Activated gamma-delta T cell (primary cell): ENCODE measurements at regions not wholly inside any gene's neighbourhood (a gene's known extent, or its start where the extent isn't known, plus 50 kb on each side); places are given as distances from the start of the nearest gene placed in this dataset.

ENCODE experiments used
- DNase-seq: peaks from one replicate; lab custom pipeline; 2025; lab: John Stamatoyannopoulos, UW

DNA sequence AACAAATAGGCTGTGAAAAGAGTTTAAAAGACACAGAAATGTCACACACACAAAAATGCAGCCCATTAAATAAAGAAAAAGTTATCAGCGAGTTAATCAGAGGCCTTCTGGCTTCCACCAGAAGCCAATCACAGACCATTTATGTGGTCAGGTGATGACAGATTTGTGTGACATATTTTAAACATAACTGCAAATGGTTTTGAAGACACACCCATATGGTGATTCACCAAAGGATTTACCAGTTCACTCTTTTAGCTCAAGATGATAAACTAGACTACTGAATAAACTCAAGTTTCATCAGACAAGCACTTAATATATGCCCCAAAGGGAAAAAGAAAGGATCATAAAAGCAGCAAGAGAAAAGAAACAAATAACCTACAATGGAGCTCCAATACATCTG, 181.2 kb downstream of the SPANXN4 start:
- no peak for DNase-seq

DNA sequence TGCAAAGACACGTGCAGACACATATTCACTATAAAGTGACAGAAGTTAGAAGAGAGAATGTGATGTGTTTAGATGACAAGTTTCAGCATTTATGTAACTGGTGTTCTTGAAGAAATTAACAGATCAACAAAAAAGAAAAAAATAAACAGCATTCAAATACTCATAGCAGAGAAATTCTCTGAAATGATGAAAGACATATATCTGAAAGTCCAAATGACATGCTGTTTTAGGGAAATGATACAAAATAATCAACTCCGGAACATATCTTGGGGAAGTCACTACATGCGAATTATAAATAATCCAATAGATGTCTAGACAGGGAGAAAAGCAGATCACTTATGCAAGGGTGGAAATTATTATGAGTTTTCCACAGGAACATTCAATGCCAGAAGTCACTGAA, 146.0 kb downstream of the SPANXN4 start:
- DNase-seq, result no peak

DNA sequence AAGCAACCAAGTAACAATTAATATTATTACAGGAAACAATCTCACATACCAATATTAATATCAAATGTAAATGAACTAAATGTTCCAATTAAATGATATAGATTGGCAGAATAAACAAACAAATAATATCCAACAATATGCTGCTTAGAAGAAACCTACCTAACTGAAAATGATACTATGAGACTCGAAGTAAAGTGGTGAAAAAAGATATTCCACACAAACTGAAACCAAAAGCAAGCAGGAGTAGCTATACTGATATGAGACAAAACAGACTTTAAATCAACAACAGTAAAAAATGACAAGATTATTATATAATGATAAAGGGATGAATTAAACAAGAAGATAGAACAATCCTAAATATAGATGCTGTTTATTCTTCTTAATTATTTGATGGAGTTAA, 140.1 kb downstream of the SPANXN4 start:
- no peak for DNase-seq

DNA sequence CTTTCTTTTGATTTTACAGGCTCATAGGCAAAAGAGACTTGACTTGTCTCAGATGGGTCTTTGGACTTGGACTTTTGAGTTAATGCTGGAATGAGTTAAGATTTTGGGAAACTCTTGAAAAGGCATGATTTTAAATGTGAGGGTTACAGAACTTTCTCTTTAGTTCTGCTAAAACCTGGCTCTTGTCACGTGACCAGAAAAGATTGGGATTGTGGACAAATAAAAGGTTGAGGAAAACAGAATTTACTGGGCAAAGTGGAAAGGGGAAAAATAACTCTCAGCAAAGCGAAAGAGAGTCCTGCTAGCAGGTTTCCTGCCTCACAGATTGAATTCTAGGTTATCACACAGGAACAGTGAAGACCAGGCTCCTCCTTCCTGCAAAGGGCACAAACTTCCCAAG, 114.0 kb downstream of the SPANXN4 start:
- no peak for DNase-seq

DNA sequence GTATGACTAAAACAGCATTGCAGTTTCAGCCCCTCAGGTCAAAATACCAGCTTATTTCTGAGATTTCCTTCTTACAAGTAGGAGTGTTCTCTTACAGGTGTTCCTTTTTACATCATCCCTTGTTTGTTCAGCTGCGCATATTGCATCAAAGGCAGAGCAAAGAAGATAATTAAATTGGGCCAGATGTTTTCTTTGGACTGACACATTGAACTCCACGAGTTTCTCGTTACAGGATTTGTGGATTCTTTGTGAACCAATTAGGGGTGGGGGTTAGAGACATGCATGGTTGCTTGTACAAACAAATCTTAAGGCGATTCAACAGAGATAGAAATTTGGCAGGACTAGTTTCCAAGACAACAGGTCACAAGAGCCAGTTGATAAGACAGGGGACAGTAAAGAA, 95.7 kb downstream of the SPANXN4 start:
- no peak for DNase-seq

DNA sequence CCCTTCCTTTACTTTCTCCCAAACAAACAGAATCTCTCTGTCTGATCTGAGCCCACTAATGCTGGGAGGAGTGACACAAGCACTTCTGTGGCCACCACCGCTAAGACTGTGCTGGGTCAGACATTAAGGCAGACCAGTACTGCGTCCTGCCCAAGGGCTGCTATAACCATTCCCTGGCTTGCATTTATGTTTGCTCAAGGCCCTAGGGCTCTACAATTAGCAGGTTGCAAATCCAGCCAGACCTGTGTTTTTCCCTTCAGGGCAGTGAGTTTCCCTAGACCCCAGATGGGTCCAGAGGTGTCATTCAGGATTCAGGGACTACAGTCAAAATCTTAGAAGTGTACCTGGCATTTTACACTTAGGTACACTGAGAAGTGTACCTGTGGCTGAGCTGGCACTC, 89.7 kb downstream of the SPANXN4 start:
- DNase-seq, result no peak

GRCh38 chrX:143095816-143096215, 70.1 kb downstream of the SPANXN4 start:
- DNase-seq, result no peak

GRCh38 chrX:143095321-143095720, 69.6 kb downstream of the SPANXN4 start:
- DNase-seq, result no peak

DNA sequence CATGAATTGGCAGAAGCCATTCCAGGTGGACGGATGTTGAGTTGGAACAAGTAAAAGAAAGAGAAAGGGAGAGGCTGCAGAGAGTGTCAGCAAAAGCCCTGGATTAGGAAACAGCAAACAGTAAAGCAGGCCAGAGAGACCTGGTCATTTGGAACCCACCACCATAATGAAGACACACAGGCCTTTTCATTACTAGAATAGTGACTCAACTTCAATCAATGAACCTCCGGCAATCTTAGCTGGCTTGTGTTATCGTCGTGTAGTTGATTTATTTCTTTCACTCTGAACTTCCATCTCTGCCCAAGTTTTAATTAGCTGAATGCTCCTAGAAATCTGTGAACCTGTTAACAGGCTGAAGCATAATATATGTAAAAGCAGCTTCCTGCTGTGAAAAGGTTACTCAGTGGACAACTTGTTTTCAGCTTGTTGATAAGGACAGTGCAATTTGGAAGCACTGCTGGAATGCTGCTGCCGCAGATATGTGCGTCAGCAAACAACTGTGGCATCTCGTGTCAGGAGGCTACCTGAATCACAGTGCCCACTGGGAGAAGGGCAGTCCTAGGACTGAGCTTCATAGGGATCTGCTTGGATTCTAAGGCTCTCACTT, 68.8 kb downstream of the SPANXN4 start:
- no peak for DNase-seq
